NCI-H2107 treated with DMSO at 0.1 percent for 48 hours (cell line): ENCODE measurements at regions not wholly inside any gene's neighbourhood (a gene's known extent, or its start where the extent isn't known, plus 50 kb on each side); places are given as distances from the start of the nearest gene placed in this dataset.
"Not testable (repeated sequence)": the region's sequence is repeated elsewhere in the genome, so short reads cannot be mapped to it uniquely, and the experiment has no call there.

ENCODE experiments used
- DNase-seq: peaks from one replicate; lab custom pipeline; 2025; ENCODE audit not compliant: unreplicated experiment; lab: John Stamatoyannopoulos, UW

DNA sequence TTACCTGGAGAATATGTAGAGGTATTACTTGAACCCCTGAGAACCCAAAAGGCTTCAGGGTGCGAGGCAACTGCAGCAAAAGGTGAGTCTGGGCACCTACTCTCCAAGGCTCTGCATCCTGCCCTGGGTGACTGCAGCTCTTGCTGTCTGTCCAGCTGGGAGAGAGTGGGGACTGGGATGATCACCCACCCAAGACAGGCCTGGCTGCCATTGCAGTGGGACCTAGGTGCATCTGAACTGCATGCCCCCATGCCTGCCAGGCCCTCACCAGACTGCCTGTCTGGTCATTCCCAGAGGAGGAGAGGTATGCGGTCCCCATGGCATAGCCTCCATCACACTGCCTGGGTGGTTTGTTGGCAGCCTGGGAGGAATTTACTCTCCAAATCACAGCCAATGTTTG, 563.9 kb downstream of the TFAP2A start:
- no peak for DNase-seq

- DNase-seq = no peak
Observed at GRCh38 chr6:9848094-9848493, 566.8 kb downstream of the TFAP2A start.

DNA sequence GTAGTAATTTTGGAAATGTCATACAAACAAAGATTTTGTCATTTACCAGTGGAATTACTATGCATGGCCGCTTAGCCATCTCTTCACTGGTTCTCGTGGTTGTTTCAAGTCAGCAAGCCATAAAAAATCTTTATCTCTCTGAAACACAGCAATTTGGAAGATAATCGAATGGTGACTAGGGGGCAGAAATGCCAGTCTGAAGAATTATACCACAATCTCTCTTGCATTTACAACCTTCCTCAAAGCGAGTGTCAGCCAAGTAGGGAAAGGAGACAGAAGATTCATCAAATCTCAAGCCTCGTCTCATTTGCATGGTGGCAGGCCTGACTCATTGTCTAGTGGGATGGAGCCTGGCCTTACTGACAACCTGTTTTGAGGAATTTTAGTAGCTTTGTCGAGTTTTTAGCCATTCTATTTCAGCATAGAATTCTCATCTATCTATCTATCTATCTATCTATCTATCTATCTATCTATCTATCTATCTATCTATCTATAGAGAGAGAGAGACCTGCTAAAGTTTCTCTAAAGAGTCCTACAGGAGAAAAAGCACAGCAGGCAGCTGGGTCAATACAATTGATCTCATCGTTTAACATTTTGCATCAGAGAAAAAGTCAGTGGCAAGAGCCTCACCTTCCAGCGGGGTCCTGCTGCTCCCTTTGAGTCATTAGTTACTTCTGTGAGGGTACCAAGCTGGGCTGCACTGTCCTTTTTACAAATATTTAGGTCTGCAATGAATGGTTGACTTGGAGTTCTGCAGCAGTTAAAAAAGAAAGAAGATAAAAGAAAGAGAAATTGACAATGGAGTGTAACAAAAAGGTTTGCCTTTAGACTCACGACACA, 572.8 kb downstream of the TFAP2A start:
- no peak for DNase-seq

- no peak for DNase-seq
Observed at GRCh38 chr6:9834233-9834632, 580.6 kb downstream of the TFAP2A start.

- DNase-seq = no peak
Observed at GRCh38 chr6:9831783-9832182, 583.1 kb downstream of the TFAP2A start.

- no peak for DNase-seq
Observed at GRCh38 chr6:9830808-9831207, 584.1 kb downstream of the TFAP2A start.

- DNase-seq = no peak
Observed at GRCh38 chr6:9825526-9825925, 589.3 kb downstream of the TFAP2A start.

- DNase-seq = not testable (repeated sequence)
Observed at GRCh38 chr6:9810727-9811126, 604.1 kb downstream of the TFAP2A start.

DNA sequence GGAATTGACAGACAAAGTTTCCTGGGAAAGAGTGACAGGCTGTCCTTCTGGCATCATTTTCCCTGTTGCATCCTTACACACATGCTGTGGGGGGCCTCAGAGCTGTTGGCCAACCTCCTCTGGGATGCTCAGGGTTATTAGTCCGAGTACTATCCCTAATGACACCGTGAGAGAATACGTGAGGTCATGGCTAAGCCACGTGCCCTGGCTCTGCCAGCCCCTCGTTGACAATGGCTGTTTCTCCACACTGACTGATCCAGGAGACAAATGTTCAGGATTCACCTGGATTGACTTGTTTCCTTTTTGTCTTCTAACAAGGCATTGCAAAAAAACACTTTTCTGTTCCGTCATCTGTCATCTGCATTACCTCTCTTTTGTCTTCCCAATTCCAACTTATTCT, 604.6 kb downstream of the TFAP2A start:
- DNase-seq = no peak

DNA sequence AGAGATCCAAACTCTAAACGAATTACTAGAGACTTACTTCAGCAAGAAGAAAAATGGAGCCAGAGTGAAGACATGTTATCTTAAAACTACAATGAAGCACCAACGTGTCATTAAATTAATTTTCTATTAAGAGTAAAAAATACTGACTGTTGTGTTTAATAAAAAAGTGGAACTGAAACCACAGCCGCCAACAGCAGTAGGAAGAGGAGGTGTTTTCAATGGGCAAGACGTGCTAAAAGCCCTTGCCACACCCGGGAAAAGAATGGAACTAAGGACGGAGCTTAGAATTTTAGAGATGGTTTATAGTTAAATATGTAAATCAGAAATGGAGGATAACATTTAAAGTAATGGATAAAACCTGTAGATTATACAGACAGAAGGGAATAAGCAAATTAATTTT, 608.7 kb downstream of the TFAP2A start:
- DNase-seq = no peak

GRCh38 chr6:9801249-9801754, 613.6 kb downstream of the TFAP2A start:
- DNase-seq = no peak

DNA sequence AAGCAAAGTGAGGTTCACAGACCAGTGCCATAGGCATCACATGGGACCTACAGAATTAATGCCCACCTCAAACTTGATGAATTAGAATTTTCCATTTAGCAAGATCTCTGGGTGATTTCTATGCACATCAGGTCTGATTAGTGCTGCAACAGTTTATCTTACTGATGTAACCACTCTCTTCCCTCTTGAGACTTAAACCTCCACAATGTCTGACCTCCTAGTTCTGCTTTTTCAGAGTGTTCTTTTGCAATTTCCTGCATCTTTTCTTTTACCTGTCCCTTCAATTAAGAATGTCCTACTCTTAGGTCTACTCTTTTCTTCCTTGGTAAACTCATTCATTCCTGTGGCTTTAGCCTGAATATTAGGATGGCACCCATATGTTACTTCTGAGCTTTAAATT, 615.3 kb downstream of the TFAP2A start:
- DNase-seq = no peak

DNA sequence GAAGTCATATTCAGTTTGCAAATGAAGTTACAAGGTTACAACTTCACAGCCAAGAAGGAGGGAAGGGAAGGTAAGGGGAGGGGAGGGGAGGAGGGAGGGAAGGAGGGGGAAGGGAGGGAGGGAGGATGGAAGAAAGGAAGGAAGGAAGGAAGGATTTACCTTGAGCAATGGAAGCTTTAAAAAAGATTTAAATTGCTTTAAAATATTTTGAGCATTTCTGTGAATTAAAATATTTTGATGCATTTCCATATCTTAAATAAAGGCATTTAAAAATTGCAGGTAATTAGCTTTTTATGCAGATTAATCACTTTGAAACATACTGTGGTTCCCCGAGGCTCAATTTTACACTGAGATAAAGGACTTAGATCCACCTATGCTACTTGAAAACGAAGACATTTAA, 618.0 kb downstream of the TFAP2A start:
- DNase-seq = no peak

DNA sequence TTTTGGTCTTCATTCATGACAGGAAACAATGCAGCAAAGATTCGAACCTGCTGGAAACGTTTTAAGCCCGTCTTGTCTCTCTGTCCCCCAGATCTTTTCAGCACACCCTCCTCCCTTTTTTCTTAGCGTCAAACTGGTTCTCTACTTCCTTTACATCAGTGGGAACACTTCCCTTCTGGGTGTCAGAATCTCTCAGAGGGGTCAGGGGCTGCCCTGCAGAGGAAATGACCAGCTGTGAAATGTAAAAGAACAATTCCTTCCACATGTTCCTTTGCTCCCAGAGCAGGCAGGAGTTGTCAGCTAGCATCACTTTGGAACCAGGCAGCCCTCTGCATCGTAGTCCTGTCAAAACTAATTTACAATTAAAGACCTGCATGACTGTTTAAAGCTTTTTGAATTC, 619.0 kb downstream of the TFAP2A start:
- no peak for DNase-seq

- no peak for DNase-seq
Observed at GRCh38 chr6:9789201-9789600, 625.7 kb downstream of the TFAP2A start.

- no peak for DNase-seq
Observed at GRCh38 chr6:9784786-9785185, 630.1 kb downstream of the TFAP2A start.

DNA sequence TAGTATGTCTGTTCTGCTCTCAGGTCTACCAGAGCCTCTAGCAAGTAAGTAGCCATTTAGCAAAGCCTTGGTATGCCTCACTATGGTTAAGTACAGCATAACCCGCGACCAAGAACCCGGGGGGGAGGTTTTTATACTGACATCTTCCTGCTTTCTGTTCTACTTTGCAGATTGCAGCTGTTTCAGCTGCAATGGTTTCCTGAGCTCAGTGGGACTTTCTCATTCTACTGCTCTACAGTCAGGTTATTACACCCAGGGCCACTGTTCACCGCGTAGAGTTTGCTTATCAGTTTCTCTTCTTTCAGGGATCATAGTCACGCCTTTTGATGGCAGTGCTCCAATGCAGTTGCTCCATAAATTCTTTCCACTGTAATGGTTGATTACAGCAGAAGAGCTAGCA, 631.3 kb downstream of the TFAP2A start:
- DNase-seq = no peak

- no peak for DNase-seq
Observed at GRCh38 chr6:9766240-9766915, 648.5 kb downstream of the TFAP2A start.

- DNase-seq = no peak
Observed at GRCh38 chr6:9761220-9761619, 653.7 kb downstream of the TFAP2A start.

GRCh38 chr6:9754515-9754914, 660.4 kb downstream of the TFAP2A start:
- DNase-seq = no peak

DNA sequence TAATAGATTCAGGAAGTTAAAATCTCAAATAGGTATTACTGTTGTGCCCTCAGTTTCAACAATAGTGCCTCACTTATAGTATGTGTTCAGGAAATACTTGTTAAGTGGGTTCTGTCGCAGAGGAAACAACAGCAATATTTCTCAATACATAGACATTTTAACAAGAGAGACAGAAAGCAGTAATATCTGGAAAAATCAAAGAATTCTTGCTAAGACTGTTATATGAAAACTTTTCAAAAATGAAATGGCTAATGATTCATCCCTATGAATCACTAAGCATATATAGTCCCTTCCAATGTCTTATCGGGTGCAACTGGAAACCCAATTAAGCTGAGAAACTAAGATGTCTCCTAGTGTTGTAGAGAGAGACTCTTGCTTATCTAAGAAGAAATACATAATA, 668.9 kb downstream of the TFAP2A start:
- no peak for DNase-seq

DNA sequence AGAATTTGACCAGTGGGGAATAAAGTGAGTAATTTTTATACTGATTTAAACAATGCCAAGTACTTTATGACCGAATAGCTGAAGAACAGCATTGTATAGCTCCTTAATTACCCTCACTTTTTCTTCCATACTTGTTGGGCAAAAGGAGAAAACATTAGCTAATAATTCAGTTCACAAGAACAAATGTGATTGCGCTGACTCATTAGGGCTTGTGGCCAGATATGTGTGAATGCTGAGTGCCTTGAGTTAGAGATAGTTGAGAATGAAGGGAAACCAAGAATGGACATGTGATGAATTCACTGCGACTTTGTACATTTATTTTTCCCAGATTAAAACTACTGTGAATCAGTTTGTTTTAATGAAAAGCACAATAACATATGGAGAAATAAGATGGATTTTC, 669.4 kb downstream of the TFAP2A start:
- DNase-seq = no peak
